ENCODE measurements at regions not wholly inside any gene's neighbourhood (a gene's known extent, or its start where the extent isn't known, plus 50 kb on each side); places are given as distances from the start of the nearest gene placed in this dataset.

GRCh38 chr15:35991386-35991785 is 445.4 kb upstream of the DPH6 start:
- Mint-ChIP-seq H3K27me3 (ENCODE audit: low read depth) (no peaks in the 10 kb centered on the region), H3K4me1 (no peaks in the 10 kb centered on the region; a peak in 1 of 4 replicates), H3K36me3 (ENCODE audit: insufficient read depth in 1 of 3, low read depth in 3 of 3) (peaks cover 0 to 2% (median 0%) of the 10 kb centered on the region in 3 experiments; a peak in 1 of 7 replicates), H3K4me3 (no peak overlapping the region), H3K27ac (peak overlapping the region in 1 of 3 experiments; percentile 41; a peak in 1 of 7 replicates), H3K9me3 (no peaks in the 10 kb centered on the region)
- no peak overlapping the region for H3T11ph ChIP-seq (ENCODE audit: low read length)
- no peak overlapping the region for H3K4me2 ChIP-seq (ENCODE audit: insufficient read depth, insufficient read length, low read length)
- no peak overlapping the region for H3K23ac ChIP-seq (ENCODE audit: insufficient read length, low read depth, low read length)
- no peak overlapping the region for H4K5ac ChIP-seq (ENCODE audit: insufficient read length, low read depth, low read length)
- no peak overlapping the region for H2BK12ac ChIP-seq (ENCODE audit: insufficient read length, low read depth, low read length)
- no peak overlapping the region for H2AK5ac ChIP-seq (ENCODE audit: insufficient read length, low read length)
- H4K8ac ChIP-seq (replicated peaks; ENCODE audit: insufficient read length, low read depth, low read length): no peak overlapping the region
- H3K14ac ChIP-seq (ENCODE audit: insufficient read depth, low read length): no peak overlapping the region
- no peaks in the 10 kb centered on the region for H3K4me1 ChIP-seq (ENCODE audit: insufficient read depth, low read length)
- H2AFZ ChIP-seq (ENCODE audit: low read length): no peak overlapping the region
- H3K9ac ChIP-seq (ENCODE audit: extremely low read depth, insufficient read length, low read length): no peak overlapping the region
- no peak overlapping the region for H2BK20ac ChIP-seq (ENCODE audit: low read depth, low read length, poor library complexity, severe bottlenecking)
- no peak overlapping the region for H2BK120ac ChIP-seq (ENCODE audit: low read depth, low read length, poor library complexity, severe bottlenecking)
- no peak for TF ChIP-seq CTCF (conservative IDR thresholded peaks at IDR 0.05)
- no peak overlapping the region for H3K4ac ChIP-seq (ENCODE audit: low read depth, low read length)
- no peaks in the 10 kb centered on the region for H3K79me2 ChIP-seq (ENCODE audit: insufficient read depth, low read length)
- WGBS (ENCODE audit: extremely low coverage, insufficient read length, low lambda C conversion rate): no CpG with 5 or more reads among the region's 3 CpGs
- DNase-seq: no peak
- H3K56ac ChIP-seq (ENCODE audit: insufficient read length, low read depth, low read length): no peak overlapping the region
- H3K23me2 ChIP-seq (ENCODE audit: insufficient read length, low read depth, low read length, poor library complexity, severe bottlenecking): no peaks in the 10 kb centered on the region
- no peak overlapping the region for H4K91ac ChIP-seq (ENCODE audit: insufficient read length, low read depth, low read length)
- no peak overlapping the region for H2BK15ac ChIP-seq (ENCODE audit: low read depth, low read length)
- no peaks in the 10 kb centered on the region for H3K79me1 ChIP-seq (ENCODE audit: insufficient read depth, low read depth, low read length, poor library complexity, severe bottlenecking)
- no peaks in the 10 kb centered on the region for H4K20me1 ChIP-seq (ENCODE audit: control insufficient read depth, insufficient read depth, insufficient read length)
- H3K27me3 ChIP-seq (ENCODE audit: insufficient read depth, low read length): no peaks in the 10 kb centered on the region
- no peak overlapping the region for H3K27ac ChIP-seq (ENCODE audit: insufficient read length, low read depth, low read length)
- H2BK5ac ChIP-seq (ENCODE audit: insufficient read length, low read length): no peak overlapping the region
- no peaks in the 10 kb centered on the region for H3K9me3 ChIP-seq (ENCODE audit: control insufficient read depth, low read depth, low read length)
- H3K18ac ChIP-seq (ENCODE audit: insufficient read length, low read depth, low read length): no peak overlapping the region

Measured in H9 (cell line).